ENCODE measurements at regions not wholly inside any gene's neighbourhood (a gene's known extent, or its start where the extent isn't known, plus 50 kb on each side); places are given as distances from the start of the nearest gene placed in this dataset.

DNA sequence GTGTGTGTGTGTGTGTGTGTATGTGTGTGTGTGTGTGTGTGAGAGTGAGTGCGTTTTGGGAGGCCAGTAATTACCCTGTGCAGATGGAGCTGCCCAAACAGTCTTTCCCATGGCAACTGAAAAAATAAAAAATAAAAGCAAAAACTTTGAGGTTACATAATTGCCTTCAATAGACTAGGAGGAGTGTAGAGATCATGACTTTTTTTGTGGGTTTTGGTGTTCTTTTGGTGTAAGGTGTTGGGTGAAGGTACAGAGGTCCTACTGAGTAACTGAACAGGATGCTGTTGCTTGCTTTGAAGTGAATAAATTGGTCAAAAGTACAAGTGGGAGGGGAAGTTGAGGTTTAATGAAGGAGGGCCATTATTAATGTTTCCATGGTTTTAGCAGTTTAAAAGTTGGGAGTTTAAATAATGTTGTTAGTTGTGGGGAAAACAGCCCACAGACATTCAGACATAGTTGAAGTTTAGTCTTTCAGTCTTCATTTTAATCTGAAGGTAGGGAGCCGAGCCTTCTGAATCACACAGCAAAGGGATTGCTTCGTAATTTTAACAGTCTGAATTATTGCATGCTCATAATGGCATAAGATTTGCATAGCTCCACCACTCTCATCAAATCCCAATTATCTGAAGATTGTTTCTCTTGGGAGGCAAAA, 251.4 kb downstream of the PRL start:
- H3K27ac ChIP-seq (ENCODE audit: low read length), result no peak overlapping the region
- H3K36me3 ChIP-seq (ENCODE audit: control insufficient read depth in 2 of 2, insufficient read depth in 2 of 2, low read length in 2 of 2), result no peaks in the 10 kb centered on the region
- H3K4me1 ChIP-seq (ENCODE audit: control insufficient read depth, insufficient read depth, low read length), result peaks cover 10% of the 10 kb centered on the region
- H3K27me3 ChIP-seq (ENCODE audit: control insufficient read depth in 1 of 2, insufficient read depth in 2 of 2, low read length in 2 of 2), result no peaks in the 10 kb centered on the region
- H3K9me3 ChIP-seq (ENCODE audit: control insufficient read depth in 2 of 2, low read length in 2 of 2), result peaks cover 0 to 2% of the 10 kb centered on the region in 2 donors
- no peak overlapping the region for H3K9ac ChIP-seq (ENCODE audit: low read length in 2 of 2)
- no peak overlapping the region for H3K4me3 ChIP-seq (ENCODE audit: low read length in 2 of 2)

DNA sequence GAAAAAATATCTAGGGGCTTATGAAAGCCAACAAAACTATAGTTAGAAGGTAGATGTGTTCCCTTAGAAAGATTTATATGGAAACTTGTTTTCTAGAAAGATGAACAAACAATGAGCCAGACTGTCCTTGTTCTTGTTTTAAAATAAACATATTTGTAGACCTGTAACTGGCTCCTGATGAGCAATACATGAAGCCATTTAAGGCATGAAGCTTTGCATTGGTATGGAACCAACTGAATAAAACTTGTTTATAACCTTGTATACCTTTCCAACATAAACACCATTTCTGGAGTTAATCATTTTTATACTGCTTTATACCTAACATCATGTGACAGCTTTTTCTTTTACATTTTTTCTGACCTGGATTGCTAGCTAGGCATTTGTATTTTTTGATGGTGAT, 247.8 kb downstream of the PRL start:
- no peaks in the 10 kb centered on the region for H3K36me3 ChIP-seq (ENCODE audit: control insufficient read depth in 2 of 2, insufficient read depth in 2 of 2, low read length in 2 of 2)
- no peak overlapping the region for H3K27ac ChIP-seq (ENCODE audit: low read length)
- no peaks in the 10 kb centered on the region for H3K4me1 ChIP-seq (ENCODE audit: control insufficient read depth, insufficient read depth, low read length)
- no peak overlapping the region for H3K4me3 ChIP-seq (ENCODE audit: low read length in 2 of 2)
- H3K9me3 ChIP-seq (ENCODE audit: control insufficient read depth in 2 of 2, low read length in 2 of 2), result no peaks in the 10 kb centered on the region
- no peak overlapping the region for H3K9ac ChIP-seq (ENCODE audit: low read length in 2 of 2)
- no peaks in the 10 kb centered on the region for H3K27me3 ChIP-seq (ENCODE audit: control insufficient read depth in 1 of 2, insufficient read depth in 2 of 2, low read length in 2 of 2)

DNA sequence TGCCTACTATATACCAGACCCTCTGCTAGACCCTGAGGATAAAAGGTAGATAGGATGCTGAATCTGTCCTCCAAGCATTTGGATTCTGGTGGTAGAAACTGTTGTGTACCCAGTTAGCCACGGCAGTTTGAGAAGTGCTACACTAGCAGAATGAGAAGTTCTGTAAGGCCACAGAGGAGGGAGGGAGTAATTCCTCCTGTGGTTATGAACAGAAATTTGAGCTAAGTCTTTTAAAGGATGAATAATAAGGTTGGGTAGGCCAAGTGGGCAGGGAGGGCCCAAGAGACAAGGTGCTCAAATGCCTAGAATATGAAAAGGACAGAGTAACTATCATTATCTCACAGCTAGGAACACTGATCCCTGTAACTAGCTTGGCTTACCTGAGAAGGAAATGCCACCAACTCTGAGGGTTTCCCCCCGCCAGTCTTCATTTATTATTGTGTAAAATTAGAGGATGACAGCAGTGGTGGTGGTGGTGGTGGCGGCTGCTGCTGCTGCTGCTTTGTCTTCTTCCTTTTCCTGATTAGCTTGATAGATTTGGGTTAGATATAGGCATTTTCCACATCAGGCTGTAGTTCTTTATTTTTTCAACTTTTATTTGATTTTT, 243.3 kb downstream of the PRL start:
- no peaks in the 10 kb centered on the region for H3K36me3 ChIP-seq (ENCODE audit: control insufficient read depth in 2 of 2, insufficient read depth in 2 of 2, low read length in 2 of 2)
- no peaks in the 10 kb centered on the region for H3K9me3 ChIP-seq (ENCODE audit: control insufficient read depth in 2 of 2, low read length in 2 of 2)
- no peak overlapping the region for H3K27ac ChIP-seq (ENCODE audit: low read length)
- no peak overlapping the region for H3K4me3 ChIP-seq (ENCODE audit: low read length in 2 of 2)
- no peaks in the 10 kb centered on the region for H3K4me1 ChIP-seq (ENCODE audit: control insufficient read depth, insufficient read depth, low read length)
- H3K9ac ChIP-seq (ENCODE audit: low read length in 2 of 2), result no peak overlapping the region
- no peaks in the 10 kb centered on the region for H3K27me3 ChIP-seq (ENCODE audit: control insufficient read depth in 1 of 2, insufficient read depth in 2 of 2, low read length in 2 of 2)

DNA sequence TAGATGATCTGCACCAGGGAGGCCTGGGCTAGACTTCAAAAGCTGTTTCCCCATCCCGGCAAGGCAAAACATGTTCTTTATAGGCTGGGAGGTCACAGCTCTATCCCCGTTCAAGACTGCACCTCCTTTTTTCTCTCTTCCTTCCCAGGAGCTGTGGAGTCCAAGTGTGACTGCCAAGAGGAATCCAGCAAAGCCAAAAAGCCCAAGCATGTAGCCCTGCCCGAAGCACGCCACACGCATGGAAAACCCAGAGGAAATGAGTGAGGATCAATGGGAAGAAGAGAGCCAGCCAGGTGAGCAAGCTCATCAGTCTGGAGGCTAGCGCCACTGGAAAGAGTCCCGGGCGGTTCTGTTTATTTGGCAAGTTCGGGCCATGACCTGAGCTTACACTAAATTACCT, 240.4 kb downstream of the PRL start:
- Histone ChIP-seq H3K4me1 (ENCODE audit: control insufficient read depth, insufficient read depth, low read length) (no peaks in the 10 kb centered on the region), H3K9me3 (ENCODE audit: control insufficient read depth in 2 of 2, low read length in 2 of 2) (no peaks in the 10 kb centered on the region), H3K27me3 (ENCODE audit: control insufficient read depth in 1 of 2, insufficient read depth in 2 of 2, low read length in 2 of 2) (no peaks in the 10 kb centered on the region), H3K4me3 (ENCODE audit: low read length in 2 of 2) (no peak overlapping the region), H3K27ac (ENCODE audit: low read length) (no peak overlapping the region), H3K9ac (ENCODE audit: low read length in 2 of 2) (no peak overlapping the region), H3K36me3 (ENCODE audit: control insufficient read depth in 2 of 2, insufficient read depth in 2 of 2, low read length in 2 of 2) (no peaks in the 10 kb centered on the region)

DNA sequence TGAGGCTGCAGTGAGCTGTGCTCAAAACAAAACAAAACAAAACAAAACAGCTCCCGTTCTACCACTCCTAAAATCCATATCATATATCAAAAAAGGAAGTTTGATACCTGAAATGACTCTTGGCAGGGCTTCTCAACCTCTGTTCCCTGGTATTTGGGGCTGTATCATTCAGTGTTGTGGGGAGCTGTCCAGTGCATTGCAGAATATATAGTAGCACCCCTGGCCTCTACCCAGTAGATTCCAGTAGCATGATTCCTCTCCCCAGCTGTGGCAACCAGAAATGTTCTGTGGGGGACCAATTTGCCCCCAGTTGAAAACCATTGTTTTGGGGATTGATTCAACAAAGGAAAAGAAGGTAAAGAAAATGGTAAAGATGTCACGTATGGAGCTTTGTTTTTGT, 238.9 kb downstream of the PRL start:
- H3K27me3 ChIP-seq (ENCODE audit: control insufficient read depth in 1 of 2, insufficient read depth in 2 of 2, low read length in 2 of 2), result no peaks in the 10 kb centered on the region
- H3K27ac ChIP-seq (ENCODE audit: low read length), result no peak overlapping the region
- no peaks in the 10 kb centered on the region for H3K9me3 ChIP-seq (ENCODE audit: control insufficient read depth in 2 of 2, low read length in 2 of 2)
- no peak overlapping the region for H3K4me3 ChIP-seq (ENCODE audit: low read length in 2 of 2)
- H3K9ac ChIP-seq (ENCODE audit: low read length in 2 of 2), result no peak overlapping the region
- no peaks in the 10 kb centered on the region for H3K36me3 ChIP-seq (ENCODE audit: control insufficient read depth in 2 of 2, insufficient read depth in 2 of 2, low read length in 2 of 2)
- no peaks in the 10 kb centered on the region for H3K4me1 ChIP-seq (ENCODE audit: control insufficient read depth, insufficient read depth, low read length)

DNA sequence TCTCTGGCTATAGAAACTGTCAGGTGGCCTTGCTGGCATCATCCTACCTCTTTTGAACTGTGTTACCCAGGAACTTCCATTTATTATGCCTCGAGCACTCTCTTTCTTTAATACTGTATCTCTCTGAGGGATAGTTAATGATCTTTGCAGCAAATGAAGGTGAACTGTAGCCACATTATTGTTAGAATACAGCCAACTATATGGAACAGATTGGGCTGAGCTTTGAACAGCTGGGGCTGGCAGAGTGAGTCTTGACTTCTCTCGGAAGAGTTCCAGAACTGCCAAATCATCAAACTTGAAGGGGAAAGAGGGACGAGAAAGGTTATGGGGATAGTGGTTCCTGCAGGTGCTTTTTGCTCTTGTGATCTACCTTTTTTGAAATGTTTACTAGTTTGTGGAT, 237.7 kb downstream of the PRL start:
- Histone ChIP-seq H3K27ac (ENCODE audit: low read length) (no peak overlapping the region), H3K9me3 (ENCODE audit: control insufficient read depth in 2 of 2, low read length in 2 of 2) (no peaks in the 10 kb centered on the region), H3K4me1 (ENCODE audit: control insufficient read depth, insufficient read depth, low read length) (no peaks in the 10 kb centered on the region), H3K27me3 (ENCODE audit: control insufficient read depth in 1 of 2, insufficient read depth in 2 of 2, low read length in 2 of 2) (no peaks in the 10 kb centered on the region), H3K9ac (ENCODE audit: low read length in 2 of 2) (no peak overlapping the region), H3K4me3 (ENCODE audit: low read length in 2 of 2) (no peak overlapping the region), H3K36me3 (ENCODE audit: control insufficient read depth in 2 of 2, insufficient read depth in 2 of 2, low read length in 2 of 2) (no peaks in the 10 kb centered on the region)

DNA sequence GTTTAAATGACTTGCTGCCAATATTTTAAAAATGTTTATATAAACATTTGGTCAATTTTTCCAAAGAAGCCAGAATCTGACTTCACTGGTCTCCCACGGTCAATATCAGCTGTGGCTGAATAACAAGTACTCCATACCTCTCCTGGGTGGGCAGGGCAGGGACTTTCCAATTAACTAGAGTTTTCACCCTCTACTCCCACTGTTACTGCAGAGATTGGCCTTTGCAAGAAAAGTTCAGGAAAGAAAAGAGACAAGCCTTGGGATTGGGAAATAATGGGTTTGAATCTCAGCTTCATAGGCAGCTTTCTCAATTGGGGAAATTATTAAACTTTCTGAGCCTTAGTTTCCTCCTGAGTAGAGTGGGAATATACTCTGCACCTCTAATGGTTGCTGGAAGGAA, 236.9 kb downstream of the PRL start:
- Histone ChIP-seq H3K27ac (ENCODE audit: low read length) (no peak overlapping the region), H3K9me3 (ENCODE audit: control insufficient read depth in 2 of 2, low read length in 2 of 2) (no peaks in the 10 kb centered on the region), H3K36me3 (ENCODE audit: control insufficient read depth in 2 of 2, insufficient read depth in 2 of 2, low read length in 2 of 2) (no peaks in the 10 kb centered on the region), H3K4me1 (ENCODE audit: control insufficient read depth, insufficient read depth, low read length) (no peaks in the 10 kb centered on the region), H3K27me3 (ENCODE audit: control insufficient read depth in 1 of 2, insufficient read depth in 2 of 2, low read length in 2 of 2) (no peaks in the 10 kb centered on the region), H3K4me3 (ENCODE audit: low read length in 2 of 2) (no peak overlapping the region), H3K9ac (ENCODE audit: low read length in 2 of 2) (no peak overlapping the region)

DNA sequence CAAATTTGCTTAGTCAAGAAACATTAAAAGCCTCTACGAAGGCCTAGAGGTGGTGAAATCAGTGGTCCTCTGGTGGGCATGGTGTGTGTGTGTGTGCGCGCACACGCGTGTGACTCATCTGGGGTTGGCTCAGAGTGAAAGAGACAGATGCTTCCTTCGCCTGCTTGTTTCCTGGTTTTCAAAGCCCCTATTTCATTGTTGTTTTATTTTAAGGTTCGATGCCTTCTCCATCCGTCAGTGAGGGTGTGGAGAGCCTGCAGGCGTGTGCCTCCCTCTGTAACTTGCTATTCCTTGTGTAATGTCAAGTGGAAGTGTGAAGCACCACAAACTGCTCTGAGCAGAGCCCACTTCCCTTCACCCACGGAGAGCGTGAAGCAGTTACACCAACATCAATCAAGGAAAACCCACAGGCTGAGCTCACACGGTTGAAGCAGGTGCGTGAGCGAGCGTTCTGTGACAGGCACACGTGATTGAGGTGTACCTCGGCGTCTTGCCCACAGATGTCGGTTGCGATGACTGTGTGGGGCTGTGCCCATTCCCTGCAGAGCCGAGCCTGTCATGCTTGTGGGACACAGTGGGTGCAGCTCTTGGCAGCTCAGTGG, 233.9 kb downstream of the PRL start:
- Histone ChIP-seq H3K4me3 (ENCODE audit: low read length in 2 of 2) (no peak overlapping the region), H3K4me1 (ENCODE audit: control insufficient read depth, insufficient read depth, low read length) (no peaks in the 10 kb centered on the region), H3K9ac (ENCODE audit: low read length in 2 of 2) (no peak overlapping the region), H3K27me3 (ENCODE audit: control insufficient read depth in 1 of 2, insufficient read depth in 2 of 2, low read length in 2 of 2) (no peaks in the 10 kb centered on the region), H3K36me3 (ENCODE audit: control insufficient read depth in 2 of 2, insufficient read depth in 2 of 2, low read length in 2 of 2) (no peaks in the 10 kb centered on the region), H3K9me3 (ENCODE audit: control insufficient read depth in 2 of 2, low read length in 2 of 2) (no peaks in the 10 kb centered on the region), H3K27ac (ENCODE audit: low read length) (no peak overlapping the region)

DNA sequence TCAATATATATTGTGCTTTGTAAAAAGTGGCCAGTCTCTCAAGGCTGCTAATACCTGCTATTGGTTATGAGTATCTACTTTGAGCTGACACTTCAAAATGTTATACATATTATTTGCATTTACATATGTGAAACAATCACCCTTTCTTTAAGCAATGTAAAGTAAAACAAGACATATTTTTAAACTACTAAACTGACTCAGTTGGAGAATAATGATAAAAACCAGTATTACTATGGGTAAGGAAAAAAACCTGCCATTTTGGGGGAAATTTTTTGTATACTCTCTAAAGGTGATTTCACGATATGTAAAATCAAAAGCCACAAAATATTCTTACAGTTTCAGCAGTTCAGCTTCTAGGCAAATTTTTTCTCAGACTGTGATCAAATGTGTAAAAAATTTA, 232.3 kb downstream of the PRL start:
- no peak overlapping the region for H3K4me3 ChIP-seq (ENCODE audit: low read length in 2 of 2)
- H3K9ac ChIP-seq (ENCODE audit: low read length in 2 of 2), result no peak overlapping the region
- no peaks in the 10 kb centered on the region for H3K36me3 ChIP-seq (ENCODE audit: control insufficient read depth in 2 of 2, insufficient read depth in 2 of 2, low read length in 2 of 2)
- H3K9me3 ChIP-seq (ENCODE audit: control insufficient read depth in 2 of 2, low read length in 2 of 2), result no peaks in the 10 kb centered on the region
- no peak overlapping the region for H3K27ac ChIP-seq (ENCODE audit: low read length)
- no peaks in the 10 kb centered on the region for H3K27me3 ChIP-seq (ENCODE audit: control insufficient read depth in 1 of 2, insufficient read depth in 2 of 2, low read length in 2 of 2)
- no peaks in the 10 kb centered on the region for H3K4me1 ChIP-seq (ENCODE audit: control insufficient read depth, insufficient read depth, low read length)

DNA sequence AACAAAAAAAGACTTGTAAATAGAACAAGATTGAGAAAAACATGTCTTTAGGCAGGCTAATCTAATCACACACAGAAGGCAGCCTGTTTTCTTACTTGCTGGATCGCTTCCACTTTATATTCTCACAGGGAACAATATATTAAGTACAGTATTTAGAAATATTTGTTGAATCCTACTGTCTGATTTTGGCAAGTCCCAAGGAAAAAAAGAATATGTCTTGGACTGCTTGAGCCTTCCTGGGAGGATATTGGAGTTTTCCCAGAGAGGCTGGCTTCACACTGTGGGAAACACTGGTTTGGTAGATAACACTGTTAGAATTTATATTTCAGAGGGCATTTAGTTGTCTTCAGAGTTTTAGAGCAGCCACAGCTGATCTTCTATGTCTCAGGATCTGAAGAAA, 229.7 kb downstream of the PRL start:
- Histone ChIP-seq H3K9ac (ENCODE audit: low read length in 2 of 2) (no peak overlapping the region), H3K27ac (ENCODE audit: low read length) (no peak overlapping the region), H3K36me3 (ENCODE audit: control insufficient read depth in 2 of 2, insufficient read depth in 2 of 2, low read length in 2 of 2) (no peaks in the 10 kb centered on the region), H3K4me1 (ENCODE audit: control insufficient read depth, insufficient read depth, low read length) (peaks cover 4% of the 10 kb centered on the region), H3K4me3 (ENCODE audit: low read length in 2 of 2) (no peak overlapping the region), H3K9me3 (ENCODE audit: control insufficient read depth in 2 of 2, low read length in 2 of 2) (no peaks in the 10 kb centered on the region), H3K27me3 (ENCODE audit: control insufficient read depth in 1 of 2, insufficient read depth in 2 of 2, low read length in 2 of 2) (no peaks in the 10 kb centered on the region)

DNA sequence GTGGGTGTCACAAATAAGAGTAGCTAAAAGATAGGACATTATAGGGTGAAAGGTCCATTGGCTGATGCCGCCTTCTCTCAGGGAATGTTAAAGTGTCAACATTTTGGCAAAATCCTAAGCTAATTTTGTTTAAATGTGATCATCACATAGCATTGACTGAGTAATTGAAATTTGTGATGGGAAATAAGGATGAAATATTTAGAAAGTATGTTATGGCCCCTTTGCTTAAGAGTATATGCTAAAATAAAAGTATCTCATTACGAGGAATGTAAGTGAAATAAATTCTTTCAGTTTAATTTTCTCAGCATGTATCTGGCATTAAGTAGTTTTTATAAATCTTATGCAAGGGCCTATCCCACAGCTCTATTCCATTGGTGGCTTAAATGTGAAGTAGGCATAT, 229.2 kb downstream of the PRL start:
- H3K36me3 ChIP-seq (ENCODE audit: control insufficient read depth in 2 of 2, insufficient read depth in 2 of 2, low read length in 2 of 2), result no peaks in the 10 kb centered on the region
- H3K9me3 ChIP-seq (ENCODE audit: control insufficient read depth in 2 of 2, low read length in 2 of 2), result no peaks in the 10 kb centered on the region
- H3K4me1 ChIP-seq (ENCODE audit: control insufficient read depth, insufficient read depth, low read length), result peaks cover 4% of the 10 kb centered on the region
- no peaks in the 10 kb centered on the region for H3K27me3 ChIP-seq (ENCODE audit: control insufficient read depth in 1 of 2, insufficient read depth in 2 of 2, low read length in 2 of 2)
- H3K27ac ChIP-seq (ENCODE audit: low read length), result no peak overlapping the region
- H3K4me3 ChIP-seq (ENCODE audit: low read length in 2 of 2), result no peak overlapping the region
- H3K9ac ChIP-seq (ENCODE audit: low read length in 2 of 2), result no peak overlapping the region

Measured in stomach smooth muscle (tissue), 2 donors.